Astrocyte of the spinal cord (primary cell): ENCODE measurements at regions not wholly inside any gene's neighbourhood (a gene's known extent, or its start where the extent isn't known, plus 50 kb on each side); places are given as distances from the start of the nearest gene placed in this dataset.

ENCODE experiments used
- DNase-seq: peaks from one replicate; pipeline ENCODE4 v3.0.0; 2011; ENCODE audit warnings: low read depth, low spot score
- H3K4me3 ChIP-seq: 2 replicates; pipeline ENCODE4 v1.5.1; 2011; ENCODE audit warnings: low read depth, mild to moderate bottlenecking, low read length, moderate library complexity
- in situ Hi-C: cut with HindIII; loops from 2 replicates; pipeline ENCODE4 v1.10.0; 2017; ENCODE audit warnings: low sequenced_read_pairs
- TF ChIP-seq, protein P1 (sequence below): IDR thresholded peaks from 2 replicates; pipeline ENCODE4 v1.5.1; 2012; ENCODE audit warnings: low read depth, mild to moderate bottlenecking, low read length, inconsistent platforms

GRCh38 chr5:60526336-60526875, 173.6 kb downstream of the DEPDC1B start:
- H3K4me3 ChIP-seq: no peak overlapping the region
- in situ Hi-C loops: no loop called here
- DNase-seq: no peak
- TF ChIP-seq, protein P1, sequence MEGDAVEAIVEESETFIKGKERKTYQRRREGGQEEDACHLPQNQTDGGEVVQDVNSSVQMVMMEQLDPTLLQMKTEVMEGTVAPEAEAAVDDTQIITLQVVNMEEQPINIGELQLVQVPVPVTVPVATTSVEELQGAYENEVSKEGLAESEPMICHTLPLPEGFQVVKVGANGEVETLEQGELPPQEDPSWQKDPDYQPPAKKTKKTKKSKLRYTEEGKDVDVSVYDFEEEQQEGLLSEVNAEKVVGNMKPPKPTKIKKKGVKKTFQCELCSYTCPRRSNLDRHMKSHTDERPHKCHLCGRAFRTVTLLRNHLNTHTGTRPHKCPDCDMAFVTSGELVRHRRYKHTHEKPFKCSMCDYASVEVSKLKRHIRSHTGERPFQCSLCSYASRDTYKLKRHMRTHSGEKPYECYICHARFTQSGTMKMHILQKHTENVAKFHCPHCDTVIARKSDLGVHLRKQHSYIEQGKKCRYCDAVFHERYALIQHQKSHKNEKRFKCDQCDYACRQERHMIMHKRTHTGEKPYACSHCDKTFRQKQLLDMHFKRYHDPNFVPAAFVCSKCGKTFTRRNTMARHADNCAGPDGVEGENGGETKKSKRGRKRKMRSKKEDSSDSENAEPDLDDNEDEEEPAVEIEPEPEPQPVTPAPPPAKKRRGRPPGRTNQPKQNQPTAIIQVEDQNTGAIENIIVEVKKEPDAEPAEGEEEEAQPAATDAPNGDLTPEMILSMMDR: no peak

GRCh38 chr5:60522292-60522905, 177.6 kb downstream of the DEPDC1B start:
- in situ Hi-C loops: no loop called here
- TF ChIP-seq, protein P1: no peak
- no peak overlapping the region for H3K4me3 ChIP-seq
- DNase-seq: peak; percentile 69

GRCh38 chr5:60521376-60522291, 178.3 kb downstream of the DEPDC1B start:
- DNase-seq: peak; percentile 37
- H3K4me3 ChIP-seq: no peak overlapping the region
- in situ Hi-C loops: no loop called here
- TF ChIP-seq, protein P1: no peak

DNA sequence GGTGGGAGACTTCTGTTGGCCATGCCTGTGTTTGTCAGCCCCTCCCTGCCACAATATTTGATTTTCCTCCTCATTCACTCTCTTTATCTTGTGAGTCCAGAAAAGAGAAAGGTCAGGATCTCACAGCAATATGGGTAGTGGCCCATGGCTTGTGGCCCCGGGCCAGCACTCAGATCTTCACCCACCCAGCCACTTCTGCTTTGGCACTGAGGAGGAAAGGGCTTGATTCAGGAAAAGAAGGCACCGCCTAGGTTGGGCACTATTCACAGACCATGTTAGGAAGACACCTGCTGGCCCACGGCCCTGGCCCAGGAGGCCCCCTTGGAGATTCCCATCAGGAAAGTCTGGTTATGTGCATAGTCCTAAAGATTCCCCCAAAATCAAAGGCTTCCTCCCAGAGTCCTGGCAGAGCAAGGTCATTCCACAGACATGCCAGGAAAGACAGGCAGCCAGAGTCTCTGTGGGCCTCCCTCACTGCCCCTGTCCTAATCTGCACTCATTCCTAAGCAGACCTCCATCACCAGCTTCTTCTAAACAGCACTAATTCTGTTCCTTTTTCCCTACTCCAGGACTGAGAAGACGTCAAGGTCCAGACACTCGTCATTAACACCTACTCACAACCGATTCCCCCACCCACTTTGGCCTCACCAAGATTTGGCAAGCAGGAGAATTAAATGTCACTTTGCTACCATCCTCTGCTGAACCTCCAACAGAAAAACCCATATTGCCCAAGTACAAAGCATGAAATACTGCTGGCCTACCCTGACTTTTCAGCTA, 179.3 kb downstream of the DEPDC1B start:
- H3K4me3 ChIP-seq: no peak overlapping the region
- TF ChIP-seq, protein P1: no peak
- in situ Hi-C loops: no loop called here
- no peak for DNase-seq

- TF ChIP-seq, protein P1: no peak
- H3K4me3 ChIP-seq: no peak overlapping the region
- DNase-seq: no peak
- in situ Hi-C loops: no loop called here
Observed at GRCh38 chr5:60519372-60519771, 180.6 kb downstream of the DEPDC1B start.

DNA sequence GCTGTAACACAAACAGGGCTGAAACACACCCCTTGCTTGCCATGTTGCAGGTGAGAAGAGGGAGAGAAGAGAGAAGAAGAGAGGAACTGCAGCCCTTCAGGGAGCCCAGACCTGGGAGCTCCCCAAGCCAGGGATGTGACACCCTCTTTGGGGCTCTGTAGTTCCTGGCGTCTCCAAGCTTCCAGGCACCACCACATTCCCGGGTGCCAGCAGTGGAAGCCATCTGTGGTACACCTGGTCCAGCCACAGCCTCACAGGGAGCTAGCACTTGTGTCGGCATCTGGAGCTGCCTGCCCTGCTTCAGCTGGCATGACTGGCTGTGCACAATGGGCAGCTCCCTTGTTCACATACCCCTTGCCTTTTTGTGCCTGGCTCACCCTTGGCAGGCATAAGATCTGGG, 182.1 kb downstream of the DEPDC1B start:
- no peak for DNase-seq
- in situ Hi-C loops: no loop called here
- no peak overlapping the region for H3K4me3 ChIP-seq
- TF ChIP-seq, protein P1: no peak
